Gastroesophageal sphincter (tissue), 3 donors: ENCODE measurements at regions not wholly inside any gene's neighbourhood (a gene's known extent, or its start where the extent isn't known, plus 50 kb on each side); places are given as distances from the start of the nearest gene placed in this dataset.

Source experiments
- CTCF ChIP-seq, 4 experiments: fragments of 200-600 bp in 2 of 4; fragments of 450-650 bp in 2 of 4; sonication (generic) in 1 of 4; IDR thresholded peaks; one replicate each; pipeline ENCODE4 v1.5.1; 2017 to 2019; ENCODE audit warnings: antibody characterized with exemption in 4 of 4, mild to moderate bottlenecking in 2 of 4, moderate library complexity in 2 of 4
- EP300 ChIP-seq: sonication (generic); formaldehyde crosslinking; IDR thresholded peaks from one replicate; pipeline ENCODE4 v1.6.1; 2017; ENCODE audit warnings: antibody characterized with exemption, mild to moderate bottlenecking
- POLR2A ChIP-seq, 2 donors: fragments of 450-650 bp; IDR thresholded peaks; one replicate each; pipeline ENCODE4 v1.6.1; 2017; ENCODE audit warnings: antibody characterized with exemption in 2 of 2, mild to moderate bottlenecking in 2 of 2, moderate library complexity in 1 of 2
- POLR2AphosphoS5 ChIP-seq: sonication (generic); formaldehyde crosslinking; IDR thresholded peaks from one replicate; pipeline ENCODE4 v1.6.1; 2017; ENCODE audit warnings: antibody characterized with exemption

GRCh38 chr2:220070349-220070748, 442.9 kb downstream of the SLC4A3 start:
- TF ChIP-seq CTCF (IDR thresholded peaks at IDR 0.05) = no peak
- no peak for TF ChIP-seq POLR2A (IDR thresholded peaks at IDR 0.05)
- no peak for TF ChIP-seq POLR2AphosphoS5
- no peak for TF ChIP-seq EP300
